Heart right ventricle (tissue), 16 donors: ENCODE measurements at regions not wholly inside any gene's neighbourhood (a gene's known extent, or its start where the extent isn't known, plus 50 kb on each side); places are given as distances from the start of the nearest gene placed in this dataset.

Experiments used
- ATAC-seq, 8 donors: fragments of 200-7000 bp; cut with Tn5 transposase; one replicate each; pipeline ENCODE4 v1.9.1; 2020; ENCODE audit warnings: mild to moderate bottlenecking in 8 of 8, moderate library complexity in 8 of 8, moderate number of reproducible peaks in 1 of 8
- DNase-seq, 2 donors: peaks; one replicate each; pipeline ENCODE4 v3.0.0-alpha.2; 2020
- H3K27ac ChIP-seq, 10 donors: fragments of 200-600 bp; sonication (generic) in 2 of 10; one replicate each; pipeline versions ENCODE4 v1.5.0 to v1.8.0; 2020 to 2022; ENCODE audit warnings: mild to moderate bottlenecking in 3 of 10
- H3K27me3 ChIP-seq, 7 donors: fragments of 200-600 bp; one replicate each; pipeline ENCODE4 v1.8.0; 2021 to 2022; ENCODE audit warnings: mild to moderate bottlenecking in 2 of 7
- H3K36me3 ChIP-seq, 9 donors: fragments of 200-600 bp; sonication (generic) in 1 of 9; one replicate each; pipeline versions ENCODE4 v1.5.0 to v1.8.0; 2020 to 2022; ENCODE audit warnings: mild to moderate bottlenecking in 2 of 9
- H3K4me1 ChIP-seq, 9 donors: fragments of 200-600 bp; sonication (generic) in 1 of 9; one replicate each; pipeline versions ENCODE4 v1.5.0 to v1.8.0; 2020 to 2022; ENCODE audit warnings: mild to moderate bottlenecking in 4 of 9
- H3K4me3 ChIP-seq, 10 donors: fragments of 200-600 bp; sonication (generic) in 2 of 10; one replicate each; pipeline versions ENCODE4 v1.5.0 to v1.8.0; 2020 to 2022; ENCODE audit warnings: mild to moderate bottlenecking in 7 of 10, moderate library complexity in 2 of 10
- H3K9me3 ChIP-seq, 11 donors: fragments of 200-600 bp in 10 of 11; sonication (generic) in 2 of 11; one replicate each; pipeline versions ENCODE4 v1.5.0 to v1.8.0; 2013 to 2022; ENCODE audit warnings: mild to moderate bottlenecking in 2 of 11, control low read depth in 1 of 11, moderate library complexity in 1 of 11
- WGBS, 2 donors: extraction: QIAGEN DNeasy Blood & Tissue Kit; methylation state at CpG; one replicate each; pipeline ENCODE4 v1.1.7; 2013; ENCODE audit warnings: inconsistent platforms in 1 of 2; 5-methylcytosine and 5-hydroxymethylcytosine counted together
- intact Hi-C, 10 donors: fragments of 100-400 bp; cut with DNase I; formaldehyde crosslinking; loops; one replicate each; pipeline versions ENCODE4 v1.11.1 to v1.14.2; 2022
- TF ChIP-seq, protein P1 (sequence below), 9 donors: fragments of 200-600 bp; sonication (generic) in 2 of 9; IDR thresholded peaks; one replicate each; pipeline versions ENCODE4 v1.5.0 to v1.8.0; 2021 to 2022; ENCODE audit warnings: antibody characterized with exemption in 9 of 9, mild to moderate bottlenecking in 5 of 9, moderate library complexity in 1 of 9
- donor health status: Arrhythmogenic right ventricular cardiomyopathy.
- donor health status: ischemic (EF 13 %, LVEDD 7.1; RV severe dilation, severe dysfunction).
- donor health status: healthy with polysubstance abuse.
- donor health status: DM: no; HTN: yes; CAD: no.
- donor health status: DM: no; HTN: no; CAD: no.
- donor health status: ischemic (EF 25% LVEDD 6.9; RV normal size, moderate dysfunction).
- donor health status: ischemic (EF 25% LVEDD 5.7; RV mildly dilated, moderate dysfunction).
- donor health status: healthy.
- donor health status: DM: yes; HTN: yes; CAD: no.
- donor health status: Ischemic cardiomyopathy.
- donor health status: ischemic (EF 35%, LVEDD 5.7; RV mildly dilated, moderate dysfunction).
- donor health status: nonischemic (EF 11% LVEDD 7.7; RV severe dilation, severe dysfunction).
- donor health status: DM: yes; HTN: yes; CAD: no.
- donor health status: PGD.
- donor health status: ischemic (EF 29% LVEDD 5.4; RV normal size, mild dysfunction).
- donor health status: nonischemic (EF 23%, LVEDD 6.1; RV moderate dilation, normal function).

GRCh38 chr1:198809247-198809646 is 170.4 kb downstream of the PTPRC start:
- H3K27ac ChIP-seq = no peak overlapping the region
- H3K4me1 ChIP-seq = peaks cover 0 to 5% (median 0%) of the 10 kb centered on the region in 9 donors
- peaks cover 0 to 16% (median 13%) of the 10 kb centered on the region in 11 donors for H3K9me3 ChIP-seq
- no peak overlapping the region for H3K4me3 ChIP-seq
- no peaks in the 10 kb centered on the region for H3K27me3 ChIP-seq
- TF ChIP-seq, protein P1, sequence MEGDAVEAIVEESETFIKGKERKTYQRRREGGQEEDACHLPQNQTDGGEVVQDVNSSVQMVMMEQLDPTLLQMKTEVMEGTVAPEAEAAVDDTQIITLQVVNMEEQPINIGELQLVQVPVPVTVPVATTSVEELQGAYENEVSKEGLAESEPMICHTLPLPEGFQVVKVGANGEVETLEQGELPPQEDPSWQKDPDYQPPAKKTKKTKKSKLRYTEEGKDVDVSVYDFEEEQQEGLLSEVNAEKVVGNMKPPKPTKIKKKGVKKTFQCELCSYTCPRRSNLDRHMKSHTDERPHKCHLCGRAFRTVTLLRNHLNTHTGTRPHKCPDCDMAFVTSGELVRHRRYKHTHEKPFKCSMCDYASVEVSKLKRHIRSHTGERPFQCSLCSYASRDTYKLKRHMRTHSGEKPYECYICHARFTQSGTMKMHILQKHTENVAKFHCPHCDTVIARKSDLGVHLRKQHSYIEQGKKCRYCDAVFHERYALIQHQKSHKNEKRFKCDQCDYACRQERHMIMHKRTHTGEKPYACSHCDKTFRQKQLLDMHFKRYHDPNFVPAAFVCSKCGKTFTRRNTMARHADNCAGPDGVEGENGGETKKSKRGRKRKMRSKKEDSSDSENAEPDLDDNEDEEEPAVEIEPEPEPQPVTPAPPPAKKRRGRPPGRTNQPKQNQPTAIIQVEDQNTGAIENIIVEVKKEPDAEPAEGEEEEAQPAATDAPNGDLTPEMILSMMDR (IDR thresholded peaks at IDR 0.05) = no peak
- H3K36me3 ChIP-seq = no peaks in the 10 kb centered on the region
- DNase-seq = no peak
- no peak for ATAC-seq
- intact Hi-C loops = no loop called here
- 64 to 83% methylated on average over 1 of the region's 1 CpG for WGBS, 2 donors

- TF ChIP-seq, protein P1 (IDR thresholded peaks at IDR 0.05) = no peak
- Histone ChIP-seq H3K36me3 (no peaks in the 10 kb centered on the region), H3K4me3 (no peak overlapping the region), H3K4me1 (peaks cover 0 to 5% (median 0%) of the 10 kb centered on the region in 9 donors), H3K9me3 (peaks cover 0 to 35% (median 15%) of the 10 kb centered on the region in 11 donors), H3K27ac (no peak overlapping the region), H3K27me3 (no peaks in the 10 kb centered on the region)
- WGBS, 2 donors = 48 to 49% methylated on average over 3 of the region's 3 CpGs
- intact Hi-C loops = loop anchor here in 1 of 10 donors (2.0 kb wide), 1 partner anchor 41 kb away; no protein-coding TSS in a partner anchor
- DNase-seq (no peak), ATAC-seq (no peak)
These were observed 172.6 kb downstream of the PTPRC start for GRCh38 chr1:198811449-198811848.

DNA sequence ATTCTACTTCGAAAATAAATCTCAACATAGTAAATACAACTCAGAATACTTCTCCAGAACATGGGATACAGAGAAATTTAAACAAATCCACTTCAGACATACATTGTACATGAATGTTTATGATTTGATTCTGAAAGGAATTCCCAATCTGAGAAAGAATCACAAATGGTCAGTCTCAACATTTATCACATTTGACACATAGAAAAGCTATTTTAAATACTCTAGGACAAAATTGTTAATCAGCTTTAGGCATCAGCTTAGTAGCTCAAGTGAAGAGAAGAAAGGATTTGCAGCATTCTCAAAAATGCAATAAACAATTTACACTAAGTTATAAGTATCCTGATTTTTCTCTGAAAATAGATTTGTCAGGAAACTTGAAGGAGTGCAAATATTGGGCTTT is 184.8 kb downstream of the PTPRC start:
- no peak for ATAC-seq

GRCh38 chr1:198825254-198825653 is 186.4 kb downstream of the PTPRC start:
- Histone ChIP-seq H3K27me3 (no peaks in the 10 kb centered on the region), H3K9me3 (no peaks in the 10 kb centered on the region), H3K4me1 (no peaks in the 10 kb centered on the region), H3K27ac (no peak overlapping the region), H3K36me3 (no peaks in the 10 kb centered on the region), H3K4me3 (no peak overlapping the region)
- ATAC-seq = no peak
- TF ChIP-seq, protein P1 (IDR thresholded peaks at IDR 0.05) = no peak
- DNase-seq = no peak
- intact Hi-C loops = no loop called here
- WGBS, 2 donors = 88 to 95% methylated on average over 1 of the region's 1 CpG

More for the DNA sequence above, 184.8 kb downstream of the PTPRC start:
- Histone ChIP-seq H3K27ac (no peak overlapping the region), H3K4me3 (no peak overlapping the region), H3K9me3 (no peaks in the 10 kb centered on the region), H3K27me3 (no peaks in the 10 kb centered on the region), H3K36me3 (no peaks in the 10 kb centered on the region), H3K4me1 (no peaks in the 10 kb centered on the region)
- TF ChIP-seq, protein P1 (IDR thresholded peaks at IDR 0.05) = no peak
- WGBS, 2 donors = 86 to 90% methylated on average over 1 of the region's 1 CpG
- no peak for DNase-seq
- intact Hi-C loops = no loop called here
